Activated CD4-positive, CD25-positive, alpha-beta regulatory T cell treated with anti-CD3 and anti-CD28 coated beads, Interleukin-2, amount 50 U/mL, for 24 hours (primary cell): ENCODE measurements at regions not wholly inside any gene's neighbourhood (a gene's known extent, or its start where the extent isn't known, plus 50 kb on each side); places are given as distances from the start of the nearest gene placed in this dataset.
"Not testable (repeated sequence)": the region's sequence is repeated elsewhere in the genome, so short reads cannot be mapped to it uniquely, and the experiment has no call there.

Source experiments
- ATAC-seq, 2 donors: fragments of 150-1000 bp; cut with Tn5 transposase; one replicate each; pipeline ENCODE4 v1.10.0; 2021; ENCODE audit warnings: mild to moderate bottlenecking in 1 of 2, moderate library complexity in 1 of 2

DNA sequence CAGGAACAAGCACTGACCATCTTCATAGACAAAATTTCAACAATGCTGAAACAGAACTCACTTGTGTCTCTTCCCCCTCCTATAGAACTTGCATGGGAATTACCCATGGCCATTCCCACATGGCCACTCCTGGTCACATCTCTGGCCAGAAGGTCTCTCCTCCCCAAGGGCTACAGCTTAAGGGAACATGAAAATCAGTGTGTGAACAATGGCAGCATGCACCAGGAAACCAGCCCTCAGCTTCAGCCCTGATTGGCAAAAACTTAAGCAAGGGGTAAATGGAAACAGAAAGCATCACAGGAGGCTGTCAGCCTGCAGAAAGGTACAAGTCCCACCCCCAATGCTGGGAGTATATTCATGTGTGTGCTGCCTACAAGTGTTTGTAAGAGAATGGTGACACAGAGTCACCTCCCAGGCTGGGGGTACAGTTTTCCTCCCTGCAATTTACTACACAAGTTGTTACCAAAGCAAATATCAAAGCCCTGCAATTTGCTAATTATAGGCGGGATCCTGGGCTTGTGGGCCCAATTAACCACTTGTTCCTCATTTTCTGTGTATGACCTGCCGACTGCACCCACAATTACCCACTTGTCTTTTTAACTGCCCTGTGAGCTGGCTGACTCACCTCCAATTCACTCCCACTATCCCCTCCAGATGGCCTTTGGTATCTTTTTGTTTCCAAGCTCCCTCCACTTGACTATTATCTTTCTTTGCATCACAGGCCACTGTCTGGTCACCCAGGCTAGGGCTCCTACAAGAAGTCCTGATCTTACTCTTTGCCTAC lies 84.4 kb upstream of the HES1 start:
- no peak for ATAC-seq

DNA sequence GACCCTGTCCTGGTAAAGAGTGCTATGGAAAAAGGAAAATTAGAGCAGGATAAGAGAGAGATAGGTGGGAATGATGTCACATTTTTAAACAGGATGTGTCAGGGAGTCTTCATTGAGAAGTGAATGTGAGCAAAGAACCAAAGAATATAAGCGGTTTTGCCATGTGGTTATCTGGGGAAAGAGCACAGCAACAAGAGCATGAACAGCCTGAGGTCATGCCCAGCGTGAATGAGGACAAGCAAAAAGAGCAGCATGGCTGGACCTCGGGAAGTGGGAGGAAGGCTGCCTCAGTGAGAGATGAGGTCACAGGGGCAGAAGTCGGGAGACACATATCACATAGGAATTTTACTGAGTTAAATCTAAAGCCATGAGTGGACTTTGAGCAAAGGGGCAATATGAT lies 82.8 kb upstream of the HES1 start:
- no peak for ATAC-seq

DNA sequence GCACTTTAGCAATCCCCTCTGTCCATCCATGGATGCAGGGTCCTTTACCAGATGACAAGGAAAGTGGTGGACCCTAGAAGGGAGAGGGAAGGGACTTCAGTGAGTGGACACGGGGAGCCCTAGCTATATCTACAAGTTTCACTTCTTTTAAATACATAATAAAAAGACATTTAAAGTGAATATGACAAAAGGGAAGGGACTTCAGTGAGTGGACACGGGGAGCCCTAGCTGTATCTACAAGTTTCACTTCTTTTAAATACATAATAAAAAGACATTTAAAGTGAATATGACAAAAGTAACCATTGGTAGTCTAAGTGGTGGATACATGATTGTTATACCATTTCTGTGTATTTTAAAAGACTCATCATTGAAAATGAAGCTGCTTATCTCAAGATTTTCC lies 81.9 kb upstream of the HES1 start:
- ATAC-seq: no peak

DNA sequence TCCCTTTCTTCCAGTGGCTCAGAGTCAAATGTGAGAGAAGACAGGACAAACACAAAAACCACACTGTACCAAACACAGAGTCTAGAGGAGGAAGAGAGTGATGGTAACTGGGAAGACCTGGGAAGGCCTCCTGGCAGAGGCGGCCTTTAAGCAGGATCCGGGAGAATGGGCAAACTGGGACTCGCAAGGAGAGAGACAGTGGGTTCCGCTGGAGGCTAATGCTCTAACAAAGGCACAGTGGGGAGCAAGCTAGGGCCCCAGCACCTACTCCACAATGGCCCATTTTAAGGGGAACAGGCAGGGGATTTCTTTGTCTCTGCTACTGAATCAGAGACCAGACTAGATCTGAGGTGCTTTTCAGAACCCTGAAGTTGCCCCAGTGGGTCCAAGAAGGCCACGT lies 81.4 kb upstream of the HES1 start:
- no peak for ATAC-seq

DNA sequence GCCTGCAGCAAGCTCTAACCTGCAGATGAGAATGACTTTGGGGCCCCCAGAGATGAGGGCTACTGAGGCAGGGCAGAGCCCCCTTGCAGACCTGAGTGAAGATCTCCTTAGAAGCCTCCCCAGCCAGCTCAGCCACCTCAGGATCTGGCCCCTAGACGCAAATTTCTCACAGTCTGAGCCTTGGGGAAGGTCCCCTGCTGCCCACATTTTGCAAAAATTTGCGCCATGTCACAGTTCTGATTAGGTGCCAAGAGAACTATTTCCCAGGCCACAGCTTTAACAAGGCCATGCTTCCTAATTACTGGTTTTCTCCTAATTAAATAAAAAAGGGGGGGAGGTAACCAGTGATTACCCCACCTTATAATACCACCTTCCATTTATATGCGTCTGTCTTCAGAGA lies 81.0 kb upstream of the HES1 start:
- ATAC-seq: no peak

DNA sequence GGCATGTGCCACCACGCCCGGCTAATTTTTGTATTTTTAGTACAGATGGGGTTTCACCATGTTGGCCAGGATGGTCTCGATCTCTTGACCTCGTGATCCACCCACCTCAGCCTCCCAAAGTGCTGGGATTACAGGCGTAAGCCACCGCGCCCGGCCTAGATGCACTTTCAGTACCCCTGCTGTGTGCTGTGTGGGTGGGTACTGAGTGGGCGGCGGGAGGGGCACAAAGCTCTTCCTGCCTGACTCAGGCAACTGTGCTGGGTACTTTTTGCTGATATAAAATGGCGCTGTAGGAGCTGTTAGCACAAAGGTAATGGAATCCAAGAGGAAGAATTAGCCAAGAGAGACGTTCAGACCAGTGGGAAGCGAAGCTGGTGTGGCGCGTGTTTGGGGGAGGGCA lies 79.6 kb upstream of the HES1 start:
- not testable (repeated sequence) for ATAC-seq

DNA sequence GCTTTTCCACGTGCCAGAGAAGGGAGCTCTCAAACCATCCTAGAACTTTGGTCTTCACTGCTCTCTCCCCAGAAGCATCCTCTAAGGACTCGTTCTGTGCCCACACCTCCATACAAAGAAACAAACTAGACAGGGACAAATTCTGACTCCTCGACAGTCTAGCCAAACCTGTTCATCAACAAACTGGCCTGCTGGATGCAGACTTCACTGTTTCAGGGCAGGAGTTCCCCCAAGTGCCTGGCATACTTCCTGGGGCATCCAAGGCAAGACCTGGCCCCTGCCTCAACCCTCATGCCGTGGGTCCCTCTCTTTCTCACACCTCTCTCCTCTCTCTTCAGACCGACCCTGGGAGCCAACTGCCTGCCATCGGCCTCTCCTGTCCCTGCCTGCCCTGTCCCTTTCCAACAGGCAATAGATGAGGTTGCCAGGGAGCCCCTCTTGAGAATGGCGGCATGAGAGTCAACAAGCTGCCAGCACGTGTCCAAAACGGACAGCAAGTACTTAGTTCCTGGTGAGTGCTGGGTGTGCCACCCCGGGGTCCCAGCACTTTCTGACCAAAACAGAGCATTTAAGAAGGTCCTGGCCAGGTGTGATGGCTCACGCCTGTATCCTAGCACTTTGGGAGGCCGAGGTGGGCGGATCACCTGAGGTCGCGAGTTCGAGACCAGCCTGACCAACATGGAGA lies 79.1 kb upstream of the HES1 start:
- ATAC-seq: no peak

DNA sequence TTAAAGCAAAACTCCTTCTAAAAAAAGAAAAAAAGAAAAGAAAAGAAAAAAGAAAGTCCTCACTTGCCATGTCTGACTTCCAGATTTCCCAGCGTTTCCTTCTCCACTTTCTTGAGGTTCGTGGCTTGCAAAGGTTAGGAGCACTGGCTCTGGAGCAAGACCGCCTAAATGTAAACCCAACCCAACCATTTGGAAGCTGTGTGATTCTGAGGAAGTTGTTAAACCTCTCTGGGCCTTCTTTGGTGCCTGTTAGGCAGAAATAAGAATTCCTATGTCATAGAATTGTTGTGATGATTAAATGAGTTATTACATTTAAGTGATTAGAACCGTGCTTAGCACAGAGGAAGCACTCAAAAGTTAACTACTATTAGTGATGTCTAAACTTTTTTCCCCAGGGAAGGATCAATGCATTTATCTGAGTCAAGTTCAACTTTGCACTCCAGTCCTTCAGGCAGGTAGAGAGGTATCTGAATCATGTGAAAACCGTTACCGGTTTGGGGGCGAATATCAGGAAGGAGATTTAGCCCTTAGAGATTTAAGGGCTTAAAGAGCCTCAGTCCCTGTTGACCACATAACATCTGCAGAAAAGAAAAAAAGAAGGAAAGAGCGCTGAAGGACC lies 78.3 kb upstream of the HES1 start:
- ATAC-seq: no peak

DNA sequence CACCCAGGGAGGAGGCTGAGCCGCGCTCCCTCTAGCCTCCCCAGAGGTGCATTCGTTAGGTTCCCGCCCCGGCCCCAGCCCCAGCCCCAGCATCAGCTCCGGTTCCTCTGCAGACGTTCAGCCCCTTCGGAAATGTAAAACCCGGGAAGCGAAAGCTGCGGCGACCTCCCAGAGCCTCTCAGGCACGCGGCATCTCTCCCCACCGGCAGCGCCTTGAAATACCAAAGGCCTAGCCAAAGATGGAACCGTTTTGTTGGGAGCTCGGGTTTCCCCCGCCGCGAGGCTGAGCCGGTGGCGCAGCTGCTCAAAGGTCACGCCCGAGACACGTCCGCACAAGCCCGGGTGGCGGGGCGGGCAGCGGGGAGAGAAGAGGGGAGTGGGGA lies 77.8 kb upstream of the HES1 start:
- ATAC-seq: peak; percentile 58 to 61

DNA sequence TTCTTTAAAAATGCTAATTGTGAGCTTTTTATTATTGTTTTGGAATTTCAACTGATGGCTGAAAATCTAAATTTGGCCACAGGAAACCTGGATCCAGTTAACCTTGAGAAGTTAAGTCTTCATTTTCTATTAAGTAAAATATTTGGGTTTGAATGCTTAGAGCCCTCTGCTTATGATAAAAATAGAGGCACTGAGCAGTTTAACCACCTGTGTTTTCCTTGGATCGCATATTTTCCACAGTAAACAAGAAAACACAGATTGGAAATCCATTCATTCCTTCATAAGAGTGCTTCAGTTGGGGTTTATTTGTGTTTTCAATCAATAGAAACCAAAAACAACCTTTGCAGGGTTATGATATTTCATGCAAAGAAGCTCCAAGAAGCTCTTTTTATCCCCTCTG lies 77.2 kb upstream of the HES1 start:
- ATAC-seq: no peak

DNA sequence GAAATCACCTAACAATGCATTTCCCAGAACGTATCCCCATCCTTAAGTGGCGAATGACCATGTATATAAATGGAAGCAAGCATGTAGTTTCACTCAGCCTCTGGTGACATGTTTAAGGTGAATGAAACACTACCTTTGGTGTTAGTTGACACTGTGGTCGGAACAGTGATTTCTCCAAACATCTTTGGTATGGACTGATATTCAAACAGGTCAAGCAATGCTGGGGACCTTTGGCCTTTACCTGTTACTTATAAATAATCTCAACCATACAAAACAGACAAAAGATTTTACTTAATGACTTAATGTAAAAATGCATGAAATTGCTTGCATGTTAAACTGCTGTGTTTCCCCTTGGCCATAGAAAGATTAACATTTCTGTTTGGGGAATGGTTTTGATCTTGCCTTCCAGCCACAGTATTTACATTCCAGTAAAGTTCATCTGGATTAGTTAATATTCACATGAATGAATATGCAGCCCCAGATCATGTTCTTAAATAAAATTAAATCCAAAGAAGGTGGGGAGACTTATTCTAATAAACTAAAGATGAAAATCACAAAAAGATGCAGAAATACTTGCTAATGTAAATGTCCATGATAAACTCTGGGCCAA lies 74.4 kb upstream of the HES1 start:
- ATAC-seq: no peak

DNA sequence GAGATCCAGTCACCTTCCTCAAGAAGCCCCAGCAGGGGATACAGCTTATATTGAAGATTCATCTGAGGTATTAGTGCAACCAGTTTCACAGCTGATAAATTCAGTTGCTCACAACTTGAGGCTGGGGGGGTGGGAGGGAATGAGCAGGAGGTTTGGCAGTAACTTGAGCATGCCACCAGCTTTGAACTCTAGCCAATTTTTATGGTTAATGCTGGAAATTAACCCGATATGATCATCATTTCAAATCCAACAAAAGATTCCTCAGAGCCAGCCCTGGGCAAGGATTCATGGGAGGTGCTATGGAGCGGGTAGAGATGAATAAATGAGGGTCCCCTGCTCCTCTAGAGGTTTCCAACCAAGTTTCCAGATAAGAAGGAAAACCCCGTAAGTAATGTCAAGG lies 73.1 kb upstream of the HES1 start:
- no peak for ATAC-seq

DNA sequence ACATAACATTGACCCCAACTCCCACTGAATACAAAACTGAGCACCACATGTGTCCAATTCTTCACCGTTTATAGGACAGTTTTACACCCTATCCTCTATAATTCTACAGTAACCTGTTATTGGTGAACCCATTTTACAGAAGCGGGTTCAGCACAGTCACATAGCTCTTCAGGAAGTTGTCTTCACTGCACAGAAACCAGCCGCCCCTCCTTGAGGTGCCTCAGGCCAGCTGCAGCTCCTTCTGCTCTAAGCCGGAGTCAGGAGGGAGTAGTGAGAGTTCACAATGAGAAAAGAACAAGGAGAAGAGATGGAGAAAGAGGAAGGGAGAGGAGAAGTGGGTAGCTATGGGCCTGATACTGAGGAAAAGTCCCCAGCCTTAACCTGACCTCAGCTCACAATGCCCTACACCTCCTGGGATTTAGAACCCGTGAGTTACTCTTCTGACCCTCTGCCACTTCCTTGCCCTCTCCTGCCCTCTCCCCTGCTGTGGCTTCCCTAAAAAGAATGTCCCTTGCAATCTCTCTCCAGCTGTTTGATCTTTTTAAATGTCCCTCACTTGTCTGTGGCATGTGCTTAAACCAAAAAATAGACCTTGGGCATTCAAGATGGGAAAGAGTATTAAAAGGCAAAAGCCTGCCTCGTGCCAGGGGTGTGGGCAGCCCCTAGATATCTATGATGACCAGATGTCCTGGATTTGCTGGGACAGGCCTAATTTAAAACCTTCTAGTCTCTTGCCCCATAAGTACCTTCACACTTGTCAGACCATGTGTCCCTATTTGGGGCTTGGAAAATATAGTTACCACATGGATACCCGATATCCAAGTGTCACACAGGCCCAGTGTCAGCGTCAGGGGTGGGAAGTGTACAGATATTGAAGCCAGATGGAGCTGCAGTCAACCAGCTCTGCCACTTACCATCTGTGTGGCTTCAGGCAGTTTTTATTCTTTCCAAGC lies 71.3 kb upstream of the HES1 start:
- ATAC-seq: no peak

DNA sequence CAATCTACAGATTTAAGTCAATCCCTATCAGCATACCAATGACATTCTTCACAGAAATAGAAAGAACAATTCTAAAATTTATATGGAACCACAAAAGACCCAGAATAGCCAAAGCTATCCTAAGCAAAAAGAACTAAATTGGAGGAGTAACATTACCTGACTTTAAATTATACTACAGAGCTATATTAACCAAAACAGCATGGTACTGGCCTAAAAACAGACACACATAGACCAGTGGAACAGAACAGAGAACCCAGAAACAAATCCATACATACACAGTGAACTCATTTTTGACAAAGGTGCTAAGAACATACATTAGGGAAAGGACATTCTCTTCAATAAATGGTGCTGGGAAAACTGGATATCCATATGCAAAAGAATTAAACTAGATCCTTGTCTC lies 68.6 kb upstream of the HES1 start:
- ATAC-seq: not testable (repeated sequence)

DNA sequence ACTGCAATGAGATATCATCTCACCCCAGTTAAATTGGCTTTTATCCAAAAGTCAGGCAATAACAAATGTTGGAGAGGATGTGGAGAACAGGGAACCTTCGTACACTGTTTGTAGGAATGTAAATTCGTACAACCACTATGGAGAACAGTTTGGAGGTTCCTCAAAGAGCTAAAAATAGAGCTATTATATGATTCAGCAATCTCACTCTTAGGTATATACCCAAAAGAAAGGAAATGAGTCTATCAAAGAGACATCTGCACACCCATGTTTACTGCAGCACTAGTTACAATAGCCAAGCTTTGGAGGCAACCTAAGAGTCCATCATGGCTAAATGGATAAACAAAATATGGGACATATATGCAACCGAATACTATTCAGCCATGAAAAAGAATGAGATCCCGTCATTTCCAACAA lies 68.0 kb upstream of the HES1 start:
- no peak for ATAC-seq

DNA sequence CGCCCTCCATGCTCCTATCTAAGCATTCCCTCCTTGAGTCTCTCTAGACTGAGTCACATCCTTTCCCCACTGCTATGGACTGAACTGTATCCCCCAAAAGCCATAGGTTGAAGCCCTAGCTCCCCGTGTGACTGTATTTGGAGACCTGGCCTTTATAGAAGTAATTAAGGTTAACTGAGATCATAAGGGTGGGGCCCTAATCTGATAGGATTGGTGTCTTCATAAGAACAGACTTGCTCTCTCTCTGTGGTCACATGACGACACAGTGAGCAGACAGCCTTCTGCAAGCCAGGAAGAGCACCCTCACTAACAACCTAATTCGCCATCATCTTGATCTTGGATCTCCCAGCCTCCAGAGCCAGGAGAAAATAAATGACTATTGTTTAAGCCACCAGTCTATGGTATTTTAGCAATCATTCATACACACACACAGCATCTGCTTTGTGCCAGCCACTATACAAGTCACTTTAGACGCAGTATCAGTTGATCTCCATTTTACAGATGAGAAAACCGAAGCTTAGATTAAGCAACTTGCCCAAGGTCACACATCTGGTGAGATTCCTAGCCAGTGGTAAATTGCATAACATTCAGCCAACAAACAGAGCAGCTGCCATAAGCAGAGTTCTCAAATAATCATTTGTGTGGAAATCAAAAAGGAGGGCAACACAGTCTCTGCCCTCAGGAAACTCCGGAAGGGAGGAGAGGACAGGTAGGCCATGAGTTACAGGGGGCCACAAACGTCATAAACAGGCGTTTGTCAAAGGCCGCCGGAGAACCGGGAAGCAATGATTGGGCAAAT lies 66.3 kb upstream of the HES1 start:
- ATAC-seq: no peak

DNA sequence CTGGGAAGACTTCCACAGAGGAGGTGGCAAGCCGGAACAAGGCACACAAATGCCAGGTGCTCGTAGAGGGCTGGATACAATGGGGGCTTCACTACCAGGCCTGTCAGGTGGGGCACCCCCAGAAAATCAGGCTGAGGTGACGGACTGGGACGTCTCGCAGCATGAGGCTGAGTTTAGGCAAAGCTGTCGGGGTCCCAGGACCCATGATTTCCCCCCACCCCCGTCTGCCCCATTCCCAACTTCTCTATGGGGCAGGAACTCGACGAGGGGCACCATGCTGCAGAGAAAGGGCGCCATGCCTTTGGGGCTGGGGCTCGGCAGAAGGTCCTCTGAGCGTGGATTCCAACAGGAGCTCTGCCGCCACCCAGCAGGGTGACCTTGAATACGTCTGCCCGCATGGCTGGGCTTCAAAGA lies 65.7 kb upstream of the HES1 start:
- no peak for ATAC-seq

DNA sequence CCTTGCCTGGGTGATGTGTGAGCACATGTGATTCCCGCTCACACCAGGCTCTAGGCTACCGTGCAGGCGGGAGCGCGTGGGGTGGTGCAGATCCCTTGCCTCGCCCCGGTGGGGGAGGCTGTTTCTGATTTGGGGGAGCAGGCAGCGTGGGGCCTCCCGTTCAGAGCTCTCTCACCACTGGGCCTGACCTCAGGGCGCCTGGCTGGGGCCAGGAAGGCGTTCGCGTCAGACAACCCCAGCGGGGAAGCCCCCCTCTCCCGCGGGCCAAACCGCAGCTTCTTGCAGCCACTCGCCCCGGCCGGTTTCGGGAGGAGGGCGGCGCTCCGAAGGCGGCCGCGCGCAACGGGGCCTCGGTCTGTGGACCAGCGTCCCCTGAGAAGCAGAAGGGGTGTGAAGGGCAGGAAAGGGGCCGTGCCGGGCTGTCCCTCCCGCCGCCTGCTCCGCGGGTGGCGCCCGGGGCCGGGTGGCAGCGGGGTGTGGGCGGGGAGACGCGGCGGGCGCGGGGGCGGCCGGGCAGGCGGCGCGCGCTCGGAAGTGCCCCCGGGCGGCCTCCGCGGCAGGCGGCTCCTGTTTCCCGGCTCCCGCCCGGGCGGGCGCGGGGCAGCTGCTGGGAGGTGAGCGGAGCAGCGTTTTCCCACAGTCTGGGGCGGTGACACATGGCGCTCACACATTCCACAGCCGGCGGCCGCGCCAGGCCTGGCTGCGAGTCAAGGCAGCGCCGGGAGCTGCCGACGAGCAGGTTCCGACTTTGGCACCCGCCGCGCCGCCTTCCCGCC lies 65.1 kb upstream of the HES1 start:
- peak; percentile 84 to 86 for ATAC-seq

DNA sequence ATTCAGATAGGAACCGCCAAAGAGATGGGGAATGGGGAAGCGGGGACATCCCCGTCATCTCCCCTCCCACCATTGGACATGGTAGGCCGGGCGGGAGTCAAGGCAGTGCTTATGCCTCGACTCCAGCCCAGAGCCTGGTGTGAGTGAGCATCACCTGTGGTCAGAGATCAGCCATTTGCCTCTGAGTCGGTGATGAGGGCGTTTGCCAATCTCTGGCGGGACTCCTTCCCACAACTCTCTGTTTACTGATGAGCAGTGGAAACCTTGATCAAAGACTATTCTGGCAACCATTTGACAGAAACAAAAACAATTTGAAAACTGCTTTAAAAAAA lies 63.9 kb upstream of the HES1 start:
- ATAC-seq: no peak

DNA sequence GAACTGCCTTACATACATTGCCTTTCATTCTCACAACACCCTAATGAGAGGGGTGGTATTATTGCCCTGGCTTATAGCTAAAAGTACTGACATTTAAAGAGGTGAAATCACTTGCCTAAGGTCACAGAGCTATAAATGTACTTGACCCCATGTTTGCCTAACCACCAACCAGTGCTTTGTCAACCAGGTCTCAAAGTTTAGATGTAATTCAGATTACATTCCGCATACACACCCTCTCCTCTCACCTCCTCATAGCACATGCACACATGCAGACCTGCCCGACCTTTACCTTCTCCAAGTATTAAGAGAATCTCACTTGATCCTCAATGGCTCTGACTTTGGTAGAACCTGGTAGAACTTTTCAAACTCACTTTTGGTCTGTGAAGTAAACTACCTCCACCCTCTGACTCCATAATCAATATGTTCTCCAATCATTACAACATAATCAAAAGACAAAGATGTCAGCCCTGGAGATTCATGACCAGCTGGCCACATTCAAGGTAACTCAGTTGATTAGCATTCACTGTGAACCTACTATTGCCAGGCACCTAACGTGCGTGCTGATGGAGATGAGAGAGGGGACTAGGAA lies 63.2 kb upstream of the HES1 start:
- no peak for ATAC-seq

DNA sequence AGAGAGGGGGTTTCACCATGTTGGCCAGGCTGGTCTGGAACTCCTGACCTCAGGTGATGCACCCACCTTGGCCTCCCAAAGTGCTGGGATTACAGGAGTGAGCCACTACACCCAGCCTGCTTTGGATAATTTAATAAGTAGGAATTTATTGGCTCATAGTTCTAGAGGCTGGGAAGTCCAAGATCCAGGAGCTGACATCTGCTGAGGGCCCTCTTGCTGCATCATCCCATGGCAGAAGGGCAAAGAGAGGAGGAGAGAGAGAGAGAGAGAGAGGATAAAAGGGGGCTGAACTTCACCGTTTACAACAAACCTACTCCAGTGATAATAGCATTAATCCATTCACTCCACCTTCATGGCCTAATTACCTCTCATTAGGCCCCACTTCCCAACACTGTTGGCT lies 62.0 kb upstream of the HES1 start:
- no peak for ATAC-seq
